GM19023 (cell line): ENCODE measurements at regions not wholly inside any gene's neighbourhood (a gene's known extent, or its start where the extent isn't known, plus 50 kb on each side); places are given as distances from the start of the nearest gene placed in this dataset.

ENCODE experiments used
- ATAC-seq: cut with Tn5 transposase; IDR thresholded peaks from one replicate; pipeline ENCODE4 v1.9.1; 2021; ENCODE audit warnings: mild to moderate bottlenecking, moderate library complexity; ENCODE audit not compliant: unreplicated experiment

- no peak for ATAC-seq
Measured at GRCh38 chr16:85162478-85163277, 50.4 kb upstream of the CIBAR2 start.

- no peak for ATAC-seq
Measured at GRCh38 chr16:85163278-85164112, 51.2 kb upstream of the CIBAR2 start.

GRCh38 chr16:85164431-85164830, 52.2 kb upstream of the CIBAR2 start:
- no peak for ATAC-seq

- no peak for ATAC-seq
Measured at GRCh38 chr16:85164838-85165516, 52.7 kb upstream of the CIBAR2 start.

GRCh38 chr16:85165781-85166180, 53.5 kb upstream of the CIBAR2 start:
- ATAC-seq, result no peak

- ATAC-seq, result no peak
Measured at GRCh38 chr16:85166281-85166680, 54.0 kb upstream of the CIBAR2 start.

GRCh38 chr16:85166699-85167588, 54.7 kb upstream of the CIBAR2 start:
- ATAC-seq, result no peak

GRCh38 chr16:85167589-85168537, 55.6 kb upstream of the CIBAR2 start:
- no peak for ATAC-seq

- no peak for ATAC-seq
Measured at GRCh38 chr16:85168732-85169256, 56.5 kb upstream of the CIBAR2 start.

- no peak for ATAC-seq
Measured at GRCh38 chr16:85169333-85170065, 57.2 kb upstream of the CIBAR2 start.

- no peak for ATAC-seq
Measured at GRCh38 chr16:85170066-85170491, 57.8 kb upstream of the CIBAR2 start.

GRCh38 chr16:85170590-85171003, 58.3 kb upstream of the CIBAR2 start:
- ATAC-seq, result no peak

GRCh38 chr16:85171004-85171758, 58.9 kb upstream of the CIBAR2 start:
- ATAC-seq, result no peak

- ATAC-seq, result no peak
Measured at GRCh38 chr16:85171759-85172454, 59.6 kb upstream of the CIBAR2 start.

GRCh38 chr16:85172455-85173145, 60.3 kb upstream of the CIBAR2 start:
- no peak for ATAC-seq

GRCh38 chr16:85173146-85173980, 61.1 kb upstream of the CIBAR2 start:
- ATAC-seq, result no peak
